GM18870 (cell line): ENCODE measurements at regions not wholly inside any gene's neighbourhood (a gene's known extent, or its start where the extent isn't known, plus 50 kb on each side); places are given as distances from the start of the nearest gene placed in this dataset.
"Not testable (repeated sequence)": the region's sequence is repeated elsewhere in the genome, so short reads cannot be mapped to it uniquely, and the experiment has no call there.

ENCODE experiments used
- ATAC-seq: cut with Tn5 transposase; IDR thresholded peaks from one replicate; pipeline ENCODE4 v1.9.1; 2021; ENCODE audit warnings: moderate library complexity; ENCODE audit not compliant: unreplicated experiment

- ATAC-seq = no peak
Measured at GRCh38 chr9:105098370-105098769, 146.1 kb upstream of the SLC44A1 start.

GRCh38 chr9:105103776-105104175 is 140.7 kb upstream of the SLC44A1 start:
- ATAC-seq = no peak

- no peak for ATAC-seq
Measured at GRCh38 chr9:105114318-105114717, 130.1 kb upstream of the SLC44A1 start.

GRCh38 chr9:105114964-105115728 is 129.3 kb upstream of the SLC44A1 start:
- peak; percentile 75 for ATAC-seq

GRCh38 chr9:105116052-105116868 is 128.2 kb upstream of the SLC44A1 start:
- ATAC-seq = no peak

GRCh38 chr9:105117234-105117633 is 127.2 kb upstream of the SLC44A1 start:
- no peak for ATAC-seq

GRCh38 chr9:105118636-105119035 is 125.8 kb upstream of the SLC44A1 start:
- ATAC-seq = no peak

GRCh38 chr9:105119156-105119555 is 125.3 kb upstream of the SLC44A1 start:
- no peak for ATAC-seq

- ATAC-seq = no peak
Measured at GRCh38 chr9:105121861-105122430, 122.5 kb upstream of the SLC44A1 start.

GRCh38 chr9:105124598-105124997 is 119.9 kb upstream of the SLC44A1 start:
- ATAC-seq = not testable (repeated sequence)

GRCh38 chr9:105126226-105126625 is 118.2 kb upstream of the SLC44A1 start:
- no peak for ATAC-seq

GRCh38 chr9:105127863-105128220 is 116.6 kb upstream of the SLC44A1 start:
- peak; percentile 99 for ATAC-seq

GRCh38 chr9:105128908-105129600 is 115.4 kb upstream of the SLC44A1 start:
- no peak for ATAC-seq

- no peak for ATAC-seq
Measured at GRCh38 chr9:105129731-105130130, 114.7 kb upstream of the SLC44A1 start.

- ATAC-seq = no peak
Measured at GRCh38 chr9:105131981-105132380, 112.5 kb upstream of the SLC44A1 start.

- no peak for ATAC-seq
Measured at GRCh38 chr9:105132606-105133005, 111.8 kb upstream of the SLC44A1 start.

GRCh38 chr9:105138306-105138801 is 106.1 kb upstream of the SLC44A1 start:
- no peak for ATAC-seq

- ATAC-seq = peak; percentile 91
Measured at GRCh38 chr9:105141146-105141975, 103.1 kb upstream of the SLC44A1 start.

GRCh38 chr9:105141976-105142250 is 102.5 kb upstream of the SLC44A1 start:
- ATAC-seq = no peak

- ATAC-seq = no peak
Measured at GRCh38 chr9:105142406-105143135, 101.9 kb upstream of the SLC44A1 start.
